ENCODE measurements at regions not wholly inside any gene's neighbourhood (a gene's known extent, or its start where the extent isn't known, plus 50 kb on each side); places are given as distances from the start of the nearest gene placed in this dataset.

DNA sequence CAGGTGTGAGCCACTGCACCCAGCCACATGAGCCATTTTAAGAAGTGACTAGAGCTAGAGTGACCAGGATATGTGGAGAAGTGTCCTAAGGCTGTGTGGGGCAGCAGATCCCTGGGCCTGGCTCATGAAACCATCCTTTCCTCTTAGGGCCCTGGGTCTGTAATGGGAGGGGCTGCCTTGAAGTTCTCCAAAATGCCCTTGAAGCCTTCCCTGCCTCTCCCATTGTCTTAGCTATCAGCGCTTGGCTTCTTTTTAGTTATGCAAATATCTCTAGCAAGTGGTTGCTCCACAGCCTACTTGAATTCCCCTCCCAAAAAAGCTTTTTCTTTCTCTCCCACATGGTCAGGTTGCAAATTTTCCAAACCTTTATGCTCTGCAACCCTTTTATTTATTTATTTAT is 112.4 kb upstream of the SPATA16 start:
- H3K9ac ChIP-seq, result no peak overlapping the region
- no peaks in the 10 kb centered on the region for H3K4me1 ChIP-seq (ENCODE audit: low read depth, poor library complexity, severe bottlenecking)
- no peaks in the 10 kb centered on the region for H3K79me2 ChIP-seq (ENCODE audit: insufficient read depth, low read depth)
- H3K4me3 ChIP-seq (IDR thresholded peaks at IDR 0.05; ENCODE audit: insufficient read depth, low read depth, low read length), result no peak overlapping the region
- H2AFZ ChIP-seq (ENCODE audit: low read depth), result no peak overlapping the region
- H3K36me3 ChIP-seq (ENCODE audit: insufficient read depth), result no peaks in the 10 kb centered on the region
- no peaks in the 10 kb centered on the region for H3K27me3 ChIP-seq (ENCODE audit: insufficient read depth, low read depth)
- H4K20me1 ChIP-seq (ENCODE audit: insufficient read depth), result no peaks in the 10 kb centered on the region
- TF ChIP-seq, protein P1, sequence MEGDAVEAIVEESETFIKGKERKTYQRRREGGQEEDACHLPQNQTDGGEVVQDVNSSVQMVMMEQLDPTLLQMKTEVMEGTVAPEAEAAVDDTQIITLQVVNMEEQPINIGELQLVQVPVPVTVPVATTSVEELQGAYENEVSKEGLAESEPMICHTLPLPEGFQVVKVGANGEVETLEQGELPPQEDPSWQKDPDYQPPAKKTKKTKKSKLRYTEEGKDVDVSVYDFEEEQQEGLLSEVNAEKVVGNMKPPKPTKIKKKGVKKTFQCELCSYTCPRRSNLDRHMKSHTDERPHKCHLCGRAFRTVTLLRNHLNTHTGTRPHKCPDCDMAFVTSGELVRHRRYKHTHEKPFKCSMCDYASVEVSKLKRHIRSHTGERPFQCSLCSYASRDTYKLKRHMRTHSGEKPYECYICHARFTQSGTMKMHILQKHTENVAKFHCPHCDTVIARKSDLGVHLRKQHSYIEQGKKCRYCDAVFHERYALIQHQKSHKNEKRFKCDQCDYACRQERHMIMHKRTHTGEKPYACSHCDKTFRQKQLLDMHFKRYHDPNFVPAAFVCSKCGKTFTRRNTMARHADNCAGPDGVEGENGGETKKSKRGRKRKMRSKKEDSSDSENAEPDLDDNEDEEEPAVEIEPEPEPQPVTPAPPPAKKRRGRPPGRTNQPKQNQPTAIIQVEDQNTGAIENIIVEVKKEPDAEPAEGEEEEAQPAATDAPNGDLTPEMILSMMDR (conservative IDR thresholded peaks at IDR 0.05; ENCODE audit: low read depth, low read length), result no peak
- no peak overlapping the region for H3K27ac ChIP-seq
- no peak overlapping the region for H3K4me2 ChIP-seq

DNA sequence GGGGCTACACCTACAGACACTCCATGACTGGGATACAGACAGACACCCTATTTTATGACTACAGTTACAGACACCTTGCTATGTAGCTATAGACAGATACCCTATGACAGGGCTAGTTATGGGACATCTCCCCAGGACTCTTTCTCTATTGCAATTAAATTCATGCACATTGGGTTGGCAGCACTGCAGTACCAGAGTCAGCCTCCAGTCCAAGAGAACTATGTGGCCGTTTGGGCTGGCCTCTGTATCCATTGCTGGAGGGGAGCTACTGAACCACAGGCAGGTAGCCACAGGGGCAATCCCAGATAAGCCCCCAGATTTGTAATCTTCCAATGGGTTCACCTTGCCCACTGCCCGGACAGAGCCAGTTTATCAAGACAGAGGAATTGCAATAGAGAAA is 108.4 kb upstream of the SPATA16 start:
- Histone ChIP-seq H3K36me3 (ENCODE audit: insufficient read depth) (no peaks in the 10 kb centered on the region), H4K20me1 (ENCODE audit: insufficient read depth) (no peaks in the 10 kb centered on the region), H3K79me2 (ENCODE audit: insufficient read depth, low read depth) (no peaks in the 10 kb centered on the region), H3K27ac (no peak overlapping the region), H3K4me2 (no peak overlapping the region), H3K4me1 (ENCODE audit: low read depth, poor library complexity, severe bottlenecking) (no peaks in the 10 kb centered on the region), H2AFZ (ENCODE audit: low read depth) (no peak overlapping the region), H3K27me3 (ENCODE audit: insufficient read depth, low read depth) (no peaks in the 10 kb centered on the region), H3K9ac (no peak overlapping the region), H3K4me3 (IDR thresholded peaks at IDR 0.05; ENCODE audit: insufficient read depth, low read depth, low read length) (no peak overlapping the region)
- TF ChIP-seq, protein P1 (conservative IDR thresholded peaks at IDR 0.05; ENCODE audit: low read depth, low read length), result no peak

- no peak overlapping the region for H3K27ac ChIP-seq
- H2AFZ ChIP-seq (ENCODE audit: low read depth), result no peak overlapping the region
- no peak overlapping the region for H3K4me3 ChIP-seq (IDR thresholded peaks at IDR 0.05; ENCODE audit: insufficient read depth, low read depth, low read length)
- H3K79me2 ChIP-seq (ENCODE audit: insufficient read depth, low read depth), result no peaks in the 10 kb centered on the region
- H3K4me1 ChIP-seq (ENCODE audit: low read depth, poor library complexity, severe bottlenecking), result no peaks in the 10 kb centered on the region
- H3K36me3 ChIP-seq (ENCODE audit: insufficient read depth), result no peaks in the 10 kb centered on the region; the same call in 1 of the 2 replicates
- no peaks in the 10 kb centered on the region for H4K20me1 ChIP-seq (ENCODE audit: insufficient read depth)
- TF ChIP-seq, protein P1 (conservative IDR thresholded peaks at IDR 0.05; ENCODE audit: low read depth, low read length), result no peak
- no peak overlapping the region for H3K4me2 ChIP-seq
- H3K9ac ChIP-seq, result no peak overlapping the region
- no peaks in the 10 kb centered on the region for H3K27me3 ChIP-seq (ENCODE audit: insufficient read depth, low read depth)
Measured at GRCh38 chr3:173241727-173242126, 100.7 kb upstream of the SPATA16 start.

- no peak overlapping the region for H2AFZ ChIP-seq (ENCODE audit: low read depth)
- no peak overlapping the region for H3K27ac ChIP-seq
Measured at GRCh38 chr3:173238091-173238490, 97.1 kb upstream of the SPATA16 start.

More at GRCh38 chr3:173238091-173238490, 97.1 kb upstream of the SPATA16 start:
- H3K4me3 ChIP-seq (IDR thresholded peaks at IDR 0.05; ENCODE audit: insufficient read depth, low read depth, low read length), result no peak overlapping the region
- H4K20me1 ChIP-seq (ENCODE audit: insufficient read depth), result no peaks in the 10 kb centered on the region
- H3K4me1 ChIP-seq (ENCODE audit: low read depth, poor library complexity, severe bottlenecking), result no peaks in the 10 kb centered on the region
- no peak overlapping the region for H3K4me2 ChIP-seq
- no peak overlapping the region for H3K9ac ChIP-seq
- H3K36me3 ChIP-seq (ENCODE audit: insufficient read depth), result no peaks in the 10 kb centered on the region
- no peaks in the 10 kb centered on the region for H3K27me3 ChIP-seq (ENCODE audit: insufficient read depth, low read depth)
- TF ChIP-seq, protein P1 (conservative IDR thresholded peaks at IDR 0.05; ENCODE audit: low read depth, low read length), result no peak
- no peaks in the 10 kb centered on the region for H3K79me2 ChIP-seq (ENCODE audit: insufficient read depth, low read depth)
